NT2/D1 (cell line): ENCODE measurements at regions not wholly inside any gene's neighbourhood (a gene's known extent, or its start where the extent isn't known, plus 50 kb on each side); places are given as distances from the start of the nearest gene placed in this dataset.

ENCODE experiments used
- YY1 ChIP-seq: IDR thresholded peaks from 2 replicates; pipeline ENCODE4 v1.6.1; 2011; ENCODE audit not compliant: insufficient read length, insufficient read depth
- ZNF274 ChIP-seq: IDR thresholded peaks from 2 replicates; pipeline ENCODE4 v1.6.1; 2011; ENCODE audit warnings: mild to moderate bottlenecking, low read depth, low read length

- TF ChIP-seq ZNF274 (no peak), YY1 (no peak)
Measured at GRCh38 chr22:22812031-22812905, 75.3 kb upstream of the IGLL5 start.
